Thyroid gland (tissue), 4 donors: ENCODE measurements at regions not wholly inside any gene's neighbourhood (a gene's known extent, or its start where the extent isn't known, plus 50 kb on each side); places are given as distances from the start of the nearest gene placed in this dataset.

Experiments used
- POLR2A ChIP-seq, 2 donors: fragments of 450-650 bp; IDR thresholded peaks; one replicate each; pipeline ENCODE4 v1.6.1; 2017; ENCODE audit warnings: antibody characterized with exemption in 2 of 2, mild to moderate bottlenecking in 2 of 2, moderate library complexity in 1 of 2
- TF ChIP-seq, protein P1 (sequence below), 6 experiments: fragments of 200-600 bp in 3 of 6; fragments of 450-650 bp in 3 of 6; sonication (generic) in 3 of 6; IDR thresholded peaks; one replicate each; pipeline ENCODE4 v1.5.1; 2016 to 2019; ENCODE audit warnings: antibody characterized with exemption in 6 of 6, mild to moderate bottlenecking in 2 of 6, inconsistent platforms in 1 of 6, moderate library complexity in 1 of 6

DNA sequence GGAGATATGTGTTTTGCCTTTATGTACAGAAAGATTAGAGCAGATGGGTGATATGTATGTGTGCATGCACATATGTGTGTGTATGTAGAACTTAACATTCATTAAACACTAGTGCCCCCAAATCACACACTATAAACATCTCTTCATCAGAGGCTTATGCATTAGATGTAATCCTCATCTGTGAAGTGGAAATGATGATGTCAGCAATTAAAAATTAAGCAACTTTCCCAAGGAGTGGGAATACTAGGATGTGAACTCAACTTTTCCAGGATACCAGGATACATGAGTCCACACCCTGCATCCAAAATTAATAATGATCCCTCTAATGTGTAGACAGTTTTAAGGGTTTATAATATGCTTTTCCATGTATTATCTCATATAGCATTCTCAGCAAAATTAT is 127.7 kb upstream of the ADAMTS18 start:
- TF ChIP-seq, protein P1, sequence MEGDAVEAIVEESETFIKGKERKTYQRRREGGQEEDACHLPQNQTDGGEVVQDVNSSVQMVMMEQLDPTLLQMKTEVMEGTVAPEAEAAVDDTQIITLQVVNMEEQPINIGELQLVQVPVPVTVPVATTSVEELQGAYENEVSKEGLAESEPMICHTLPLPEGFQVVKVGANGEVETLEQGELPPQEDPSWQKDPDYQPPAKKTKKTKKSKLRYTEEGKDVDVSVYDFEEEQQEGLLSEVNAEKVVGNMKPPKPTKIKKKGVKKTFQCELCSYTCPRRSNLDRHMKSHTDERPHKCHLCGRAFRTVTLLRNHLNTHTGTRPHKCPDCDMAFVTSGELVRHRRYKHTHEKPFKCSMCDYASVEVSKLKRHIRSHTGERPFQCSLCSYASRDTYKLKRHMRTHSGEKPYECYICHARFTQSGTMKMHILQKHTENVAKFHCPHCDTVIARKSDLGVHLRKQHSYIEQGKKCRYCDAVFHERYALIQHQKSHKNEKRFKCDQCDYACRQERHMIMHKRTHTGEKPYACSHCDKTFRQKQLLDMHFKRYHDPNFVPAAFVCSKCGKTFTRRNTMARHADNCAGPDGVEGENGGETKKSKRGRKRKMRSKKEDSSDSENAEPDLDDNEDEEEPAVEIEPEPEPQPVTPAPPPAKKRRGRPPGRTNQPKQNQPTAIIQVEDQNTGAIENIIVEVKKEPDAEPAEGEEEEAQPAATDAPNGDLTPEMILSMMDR (IDR thresholded peaks at IDR 0.05), result no peak
- no peak for TF ChIP-seq POLR2A (IDR thresholded peaks at IDR 0.05)
